Esophagus squamous epithelium (tissue), 4 donors: ENCODE measurements at regions not wholly inside any gene's neighbourhood (a gene's known extent, or its start where the extent isn't known, plus 50 kb on each side); places are given as distances from the start of the nearest gene placed in this dataset.

Source experiments
- CTCF ChIP-seq, 6 experiments: fragments of 450-650 bp in 4 of 6; fragments of 200-600 bp in 2 of 6; sonication (generic) in 2 of 6; IDR thresholded peaks; one replicate each; pipeline ENCODE4 v1.5.1; 2016 to 2019; ENCODE audit warnings: antibody characterized with exemption in 6 of 6, mild to moderate bottlenecking in 4 of 6, moderate library complexity in 4 of 6
- POLR2A ChIP-seq, 4 donors: fragments of 450-650 bp; IDR thresholded peaks; one replicate each; pipeline ENCODE4 v1.6.1; 2017; ENCODE audit warnings: antibody characterized with exemption in 4 of 4, mild to moderate bottlenecking in 4 of 4, moderate library complexity in 3 of 4

DNA sequence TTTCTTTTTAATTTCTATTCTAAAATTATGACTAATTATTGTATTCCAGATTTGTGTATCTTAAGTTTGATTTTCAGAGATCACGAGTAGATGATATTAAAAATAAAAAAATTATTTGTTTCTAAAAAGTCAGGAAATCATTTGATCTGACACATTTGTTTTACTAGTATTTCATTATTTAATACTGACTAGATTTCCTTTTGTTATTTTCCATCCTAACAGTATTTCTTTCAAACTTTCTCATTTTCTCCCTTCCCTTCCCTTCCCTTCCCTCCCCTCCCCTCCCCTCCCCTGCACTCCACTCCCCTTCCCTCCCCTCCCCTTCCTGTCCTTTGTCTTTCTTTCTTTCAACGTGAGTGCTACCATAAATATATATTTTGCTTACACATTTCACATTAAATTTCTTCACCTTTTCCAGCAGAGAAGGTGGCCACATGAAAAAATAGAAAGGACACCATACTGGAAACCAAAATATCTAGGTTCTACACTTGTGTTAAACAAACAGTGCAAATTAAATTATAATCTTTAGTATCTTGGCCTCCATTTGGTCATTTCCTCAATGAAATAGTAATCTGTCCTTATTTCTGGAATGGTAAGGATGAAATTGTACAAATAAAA, 1412.7 kb upstream of the IGFBP7 start:
- TF ChIP-seq CTCF (IDR thresholded peaks at IDR 0.05) (no peak), POLR2A (IDR thresholded peaks at IDR 0.05) (no peak)
